ENCODE measurements at regions not wholly inside any gene's neighbourhood (a gene's known extent, or its start where the extent isn't known, plus 50 kb on each side); places are given as distances from the start of the nearest gene placed in this dataset.

- TF ChIP-seq NFIC (IDR thresholded peaks at IDR 0.05): no peak
- TF ChIP-seq CREB1 (IDR thresholded peaks at IDR 0.05; ENCODE audit: low read depth): no peak
- no peak for TF ChIP-seq FOXM1 (IDR thresholded peaks at IDR 0.05; ENCODE audit: borderline replicate concordance, low read depth)
- no peak for TF ChIP-seq CEBPB (IDR thresholded peaks at IDR 0.05)
- TF ChIP-seq YY1 (IDR thresholded peaks at IDR 0.05; ENCODE audit: low read depth): no peak
- TF ChIP-seq REST (IDR thresholded peaks at IDR 0.05; ENCODE audit: low read depth): no peak
- no peak for TF ChIP-seq ZBTB7A (IDR thresholded peaks at IDR 0.05; ENCODE audit: low read depth)
- no peak for TF ChIP-seq MAX (IDR thresholded peaks at IDR 0.05)
- no peak for TF ChIP-seq RAD21 (IDR thresholded peaks at IDR 0.05; ENCODE audit: low read depth)
- TF ChIP-seq TAF1 (IDR thresholded peaks at IDR 0.05; ENCODE audit: low read depth): no peak
These were observed 382.1 kb downstream of the OSR1 start for GRCh38 chr2:18976168-18976961.

GRCh38 chr2:18975506-18976167 is 382.8 kb downstream of the OSR1 start:
- TF ChIP-seq FOXM1 (IDR thresholded peaks at IDR 0.05; ENCODE audit: borderline replicate concordance, low read depth) (no peak), TAF1 (IDR thresholded peaks at IDR 0.05; ENCODE audit: low read depth) (no peak)

GRCh38 chr2:18971628-18972027 is 382.3 kb upstream of the NT5C1B start:
- TF ChIP-seq CREB1 (IDR thresholded peaks at IDR 0.05; ENCODE audit: low read depth) (no peak), TAF1 (IDR thresholded peaks at IDR 0.05; ENCODE audit: low read depth) (no peak), EGR1 (IDR thresholded peaks at IDR 0.05) (no peak), REST (IDR thresholded peaks at IDR 0.05; ENCODE audit: low read depth) (no peak), EP300 (IDR thresholded peaks at IDR 0.05; ENCODE audit: borderline replicate concordance) (no peak), YY1 (IDR thresholded peaks at IDR 0.05; ENCODE audit: low read depth) (no peak), ZBTB7A (IDR thresholded peaks at IDR 0.05; ENCODE audit: low read depth) (no peak), RAD21 (IDR thresholded peaks at IDR 0.05; ENCODE audit: low read depth) (no peak), USF1 (IDR thresholded peaks at IDR 0.05) (no peak), MAX (IDR thresholded peaks at IDR 0.05) (no peak), FOXM1 (IDR thresholded peaks at IDR 0.05; ENCODE audit: borderline replicate concordance, low read depth) (no peak), CEBPB (IDR thresholded peaks at IDR 0.05) (no peak), NFIC (IDR thresholded peaks at IDR 0.05) (no peak), TEAD4 (IDR thresholded peaks at IDR 0.05) (no peak), TCF12 (IDR thresholded peaks at IDR 0.05; ENCODE audit: low read depth) (no peak)

GRCh38 chr2:18971069-18971378 is 381.7 kb upstream of the NT5C1B start:
- TF ChIP-seq FOXM1 (IDR thresholded peaks at IDR 0.05; ENCODE audit: borderline replicate concordance, low read depth): no peak
- TF ChIP-seq ZBTB7A (IDR thresholded peaks at IDR 0.05; ENCODE audit: low read depth): no peak
- no peak for TF ChIP-seq EGR1 (IDR thresholded peaks at IDR 0.05)
- TF ChIP-seq CEBPB (IDR thresholded peaks at IDR 0.05): no peak
- TF ChIP-seq USF1 (IDR thresholded peaks at IDR 0.05): no peak
- TF ChIP-seq NFIC (IDR thresholded peaks at IDR 0.05): no peak
- no peak for TF ChIP-seq CREB1 (IDR thresholded peaks at IDR 0.05; ENCODE audit: low read depth)
- no peak for TF ChIP-seq TEAD4 (IDR thresholded peaks at IDR 0.05)
- no peak for TF ChIP-seq RAD21 (IDR thresholded peaks at IDR 0.05; ENCODE audit: low read depth)

GRCh38 chr2:18966131-18966530 is 376.8 kb upstream of the NT5C1B start:
- TF ChIP-seq ZBTB7A (IDR thresholded peaks at IDR 0.05; ENCODE audit: low read depth) (no peak), CREB1 (IDR thresholded peaks at IDR 0.05; ENCODE audit: low read depth) (no peak), USF1 (IDR thresholded peaks at IDR 0.05) (no peak), CEBPB (IDR thresholded peaks at IDR 0.05) (no peak)
